ENCODE measurements at regions not wholly inside any gene's neighbourhood (a gene's known extent, or its start where the extent isn't known, plus 50 kb on each side); places are given as distances from the start of the nearest gene placed in this dataset.

DNA sequence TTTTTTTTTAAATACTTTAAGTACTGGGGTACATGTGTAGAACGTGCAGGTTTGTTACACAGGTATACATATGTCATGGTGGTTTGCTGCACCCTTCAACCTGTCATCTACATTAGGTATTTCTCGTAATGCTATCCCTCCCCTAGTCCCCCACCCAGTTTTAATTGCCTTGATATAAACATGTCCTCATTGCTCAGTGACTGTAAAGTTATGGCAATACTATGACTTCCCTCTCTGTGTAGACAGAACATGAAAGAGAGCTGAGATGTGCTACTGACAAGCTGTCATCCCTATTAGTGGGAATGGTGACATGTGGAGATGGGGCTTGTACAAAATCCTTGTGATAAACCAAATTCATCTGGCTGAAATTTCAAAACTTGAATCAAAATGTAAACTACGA is 449.7 kb upstream of the TRIB2 start:
- TF ChIP-seq GATA2 (IDR thresholded peaks at IDR 0.05; ENCODE audit: low read depth, low read length) (no peak), GATA3 (IDR thresholded peaks at IDR 0.05; ENCODE audit: low read depth, low read length) (no peak)

All from SH-SY5Y (cell line).